Right lobe of liver (tissue), 6 donors: ENCODE measurements at regions not wholly inside any gene's neighbourhood (a gene's known extent, or its start where the extent isn't known, plus 50 kb on each side); places are given as distances from the start of the nearest gene placed in this dataset.
"Not testable (repeated sequence)": the region's sequence is repeated elsewhere in the genome, so short reads cannot be mapped to it uniquely, and the experiment has no call there.

Source experiments
- ATAC-seq, 4 donors: fragments of 200-7000 bp; cut with Tn5 transposase; one replicate each; pipeline ENCODE4 v1.9.1; 2020; ENCODE audit warnings: mild to moderate bottlenecking in 4 of 4, moderate library complexity in 4 of 4
- DNase-seq, 3 donors: peaks; one replicate each; pipeline ENCODE4 v3.0.0-alpha.2; 2020
- H3K27ac ChIP-seq, 3 donors: fragments of 200-600 bp; one replicate each; pipeline ENCODE4 v1.8.0; 2022
- H3K27me3 ChIP-seq, 2 donors: fragments of 200-600 bp; one replicate each; pipeline ENCODE4 v1.8.0; 2022
- H3K36me3 ChIP-seq, 4 donors: fragments of 200-600 bp; sonication (generic) in 1 of 4; one replicate each; pipeline versions ENCODE4 v1.5.1 to v1.8.0; 2017 to 2022; ENCODE audit warnings: control low read depth in 1 of 4
- H3K4me1 ChIP-seq, 4 donors: fragments of 200-600 bp; sonication (generic) in 1 of 4; one replicate each; pipeline versions ENCODE4 v1.5.1 to v1.8.0; 2017 to 2022; ENCODE audit warnings: control low read depth in 1 of 4
- H3K4me3 ChIP-seq, 3 donors: fragments of 200-600 bp; one replicate each; pipeline ENCODE4 v1.8.0; 2022
- H3K9me3 ChIP-seq, 4 donors: fragments of 200-600 bp; sonication (generic) in 1 of 4; one replicate each; pipeline versions ENCODE4 v1.5.1 to v1.8.0; 2017 to 2022; ENCODE audit warnings: control low read depth in 1 of 4
- POLR2A ChIP-seq: fragments of 450-650 bp; IDR thresholded peaks from one replicate; pipeline ENCODE4 v1.6.1; 2017; ENCODE audit warnings: antibody characterized with exemption, mild to moderate bottlenecking
- WGBS: methylation state at CpG from one replicate; pipeline ENCODE4 v1.1.6; 2018; ENCODE audit warnings: low coverage, low lambda C conversion rate; ENCODE audit not compliant: insufficient coverage; ENCODE audit errors: missing lambda C conversion rate; 5-methylcytosine and 5-hydroxymethylcytosine counted together
- intact Hi-C, 2 donors: fragments of 100-400 bp; cut with DNase I; formaldehyde crosslinking; loops; one replicate each; pipeline versions ENCODE4 v1.11.2 to v1.14.1; 2022
- TF ChIP-seq, protein P1 (sequence below), 4 donors: fragments of 200-600 bp in 3 of 4; fragments of 450-650 bp in 1 of 4; IDR thresholded peaks; one replicate each; pipeline versions ENCODE4 v1.5.1 to v1.8.0; 2016 to 2022; ENCODE audit warnings: antibody characterized with exemption in 4 of 4, mild to moderate bottlenecking in 2 of 4
- donor health status: DM: no; HTN: yes; CAD: no.
- donor health status: DM: no; HTN: no; CAD: no.
- donor health status: DM: no; HTN: no; CAD: no.
- donor health status: DM: no; HTN: yes; CAD: no.
- donor health status: DM: no; HTN: yes; CAD: no.

DNA sequence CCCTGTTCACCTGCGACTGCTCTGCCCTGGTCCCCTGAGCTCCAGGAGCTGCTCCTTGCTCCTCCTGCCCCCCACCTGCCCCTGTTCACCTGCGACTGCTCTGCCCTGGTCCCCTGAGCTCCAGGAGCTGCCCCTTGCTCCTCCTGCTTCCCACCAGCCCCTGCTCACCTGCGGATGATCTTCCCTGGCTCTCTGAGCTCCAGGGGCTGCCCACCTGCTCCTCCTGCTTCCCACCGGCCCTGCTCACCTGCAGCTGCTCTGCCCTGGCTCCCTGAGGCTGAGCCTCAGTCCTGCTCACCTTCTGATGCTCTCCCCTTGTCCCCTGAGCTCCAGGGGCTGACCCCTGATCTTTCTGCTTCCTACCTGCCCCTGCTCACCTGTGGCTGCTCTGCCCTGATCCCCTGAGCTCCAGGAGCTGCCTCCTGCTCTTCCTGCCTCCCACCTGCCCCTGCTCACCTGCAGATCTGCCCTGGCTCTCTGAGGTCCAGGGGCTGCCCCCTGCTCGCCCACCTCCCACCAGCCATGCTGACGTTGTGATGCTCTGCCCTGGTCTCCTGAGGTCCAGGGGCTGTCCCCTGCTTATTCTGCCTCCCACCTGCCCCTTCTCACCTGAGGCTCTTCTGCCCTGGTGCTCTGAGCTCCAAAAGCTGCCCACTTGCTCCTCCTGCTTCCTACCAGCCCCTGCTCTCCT lies 219.2 kb downstream of the TMEM121 start:
- Histone ChIP-seq H3K4me3 (no peak overlapping the region), H3K36me3 (no peaks in the 10 kb centered on the region), H3K27ac (no peak overlapping the region), H3K9me3 (no peaks in the 10 kb centered on the region), H3K27me3 (no peaks in the 10 kb centered on the region), H3K4me1 (no peaks in the 10 kb centered on the region)
- ATAC-seq (no peak), DNase-seq (peak in 2 of 3 donors; percentile 3 to 32)
- TF ChIP-seq, protein P1, sequence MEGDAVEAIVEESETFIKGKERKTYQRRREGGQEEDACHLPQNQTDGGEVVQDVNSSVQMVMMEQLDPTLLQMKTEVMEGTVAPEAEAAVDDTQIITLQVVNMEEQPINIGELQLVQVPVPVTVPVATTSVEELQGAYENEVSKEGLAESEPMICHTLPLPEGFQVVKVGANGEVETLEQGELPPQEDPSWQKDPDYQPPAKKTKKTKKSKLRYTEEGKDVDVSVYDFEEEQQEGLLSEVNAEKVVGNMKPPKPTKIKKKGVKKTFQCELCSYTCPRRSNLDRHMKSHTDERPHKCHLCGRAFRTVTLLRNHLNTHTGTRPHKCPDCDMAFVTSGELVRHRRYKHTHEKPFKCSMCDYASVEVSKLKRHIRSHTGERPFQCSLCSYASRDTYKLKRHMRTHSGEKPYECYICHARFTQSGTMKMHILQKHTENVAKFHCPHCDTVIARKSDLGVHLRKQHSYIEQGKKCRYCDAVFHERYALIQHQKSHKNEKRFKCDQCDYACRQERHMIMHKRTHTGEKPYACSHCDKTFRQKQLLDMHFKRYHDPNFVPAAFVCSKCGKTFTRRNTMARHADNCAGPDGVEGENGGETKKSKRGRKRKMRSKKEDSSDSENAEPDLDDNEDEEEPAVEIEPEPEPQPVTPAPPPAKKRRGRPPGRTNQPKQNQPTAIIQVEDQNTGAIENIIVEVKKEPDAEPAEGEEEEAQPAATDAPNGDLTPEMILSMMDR (IDR thresholded peaks at IDR 0.05) = no peak
- TF ChIP-seq POLR2A = no peak
- intact Hi-C loops = no loop called here
- WGBS = 19% methylated on average over 5 of the region's 6 CpGs

DNA sequence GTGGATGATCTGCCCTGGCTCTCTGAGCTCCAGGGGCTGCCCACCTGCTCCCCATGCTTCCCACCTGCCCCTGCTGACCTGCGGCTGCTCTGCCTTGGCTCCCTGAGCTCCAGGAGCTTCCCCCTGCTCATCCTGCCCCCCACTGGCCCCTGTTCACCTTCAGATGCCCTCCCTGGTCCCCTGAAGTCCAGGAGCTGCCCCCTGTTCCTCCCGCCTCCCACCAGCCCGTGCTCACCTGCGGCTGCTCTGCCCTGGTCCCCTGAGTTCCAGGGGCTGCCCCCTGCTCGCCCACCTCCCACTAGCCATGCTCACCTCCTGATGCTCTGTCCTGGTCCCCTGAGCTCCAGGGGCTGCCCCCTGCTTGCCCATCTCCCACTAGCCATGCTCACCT lies 219.7 kb downstream of the TMEM121 start:
- WGBS = 52% methylated on average over 5 of the region's 5 CpGs
- Histone ChIP-seq H3K36me3 (no peaks in the 10 kb centered on the region), H3K27ac (no peak overlapping the region), H3K27me3 (no peaks in the 10 kb centered on the region), H3K4me1 (no peaks in the 10 kb centered on the region), H3K4me3 (no peak overlapping the region), H3K9me3 (no peaks in the 10 kb centered on the region)
- DNase-seq = no peak
- no peak for ATAC-seq
- intact Hi-C loops = no loop called here
- TF ChIP-seq, protein P1 (IDR thresholded peaks at IDR 0.05) = no peak
- TF ChIP-seq POLR2A = no peak

GRCh38 chr14:105746800-105747502 lies 220.6 kb downstream of the TMEM121 start:
- H3K27ac ChIP-seq, H3K4me3 ChIP-seq, H3K4me1 ChIP-seq, H3K27me3 ChIP-seq, H3K36me3 ChIP-seq, intact Hi-C loops, H3K9me3 ChIP-seq: not testable (repeated sequence)
- WGBS = 62% methylated on average over 6 of the region's 16 CpGs
- ATAC-seq (peak in 1 of 4 donors; percentile 9), DNase-seq (peak in 1 of 3 donors; percentile 4)

DNA sequence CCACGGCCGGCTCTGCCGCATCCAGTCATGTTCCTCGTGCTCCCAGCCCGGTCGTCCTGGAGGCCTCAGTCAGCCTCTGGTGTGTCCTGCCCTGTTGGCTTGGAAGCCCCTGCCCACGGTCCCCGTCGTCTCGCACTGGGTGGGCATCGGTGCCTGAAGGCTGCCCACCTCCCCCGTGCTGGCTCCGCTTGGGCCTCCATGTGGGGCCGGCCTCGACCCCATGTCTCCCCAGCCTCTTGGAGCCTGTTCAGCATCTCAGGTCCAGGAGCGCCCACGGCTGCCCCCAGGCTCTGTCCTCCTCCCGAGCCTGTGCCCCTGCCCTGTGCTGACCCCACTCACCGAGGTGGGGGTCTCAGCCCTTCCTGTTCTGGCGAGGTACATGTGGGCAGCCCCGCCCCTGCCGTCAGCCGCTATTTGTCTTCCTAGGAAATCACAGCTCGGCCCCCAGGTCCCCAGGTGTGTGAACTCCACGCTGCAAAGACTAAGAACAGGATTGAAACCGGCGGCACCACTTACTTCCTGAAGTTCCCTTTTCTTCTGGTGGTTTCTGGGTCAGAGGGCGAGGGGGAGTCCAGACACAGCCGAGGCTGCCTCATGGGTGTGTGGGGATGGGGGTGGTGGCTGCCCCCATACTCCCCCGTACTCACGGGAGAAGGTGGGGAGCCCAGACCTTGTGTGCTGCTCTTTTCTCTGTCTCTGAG lies 221.3 kb downstream of the TMEM121 start:
- DNase-seq = peak in 1 of 3 donors; percentile 11
- H3K4me3 ChIP-seq, H3K27me3 ChIP-seq, H3K9me3 ChIP-seq, H3K27ac ChIP-seq, H3K36me3 ChIP-seq, H3K4me1 ChIP-seq, intact Hi-C loops: not testable (repeated sequence)
- peak in 1 of 4 donors; percentile 14 for ATAC-seq
- 66% methylated on average over 10 of the region's 31 CpGs for WGBS

GRCh38 chr14:105748204-105748578 lies 221.8 kb downstream of the TMEM121 start:
- peak in 1 of 4 donors; percentile 10 for ATAC-seq

DNA sequence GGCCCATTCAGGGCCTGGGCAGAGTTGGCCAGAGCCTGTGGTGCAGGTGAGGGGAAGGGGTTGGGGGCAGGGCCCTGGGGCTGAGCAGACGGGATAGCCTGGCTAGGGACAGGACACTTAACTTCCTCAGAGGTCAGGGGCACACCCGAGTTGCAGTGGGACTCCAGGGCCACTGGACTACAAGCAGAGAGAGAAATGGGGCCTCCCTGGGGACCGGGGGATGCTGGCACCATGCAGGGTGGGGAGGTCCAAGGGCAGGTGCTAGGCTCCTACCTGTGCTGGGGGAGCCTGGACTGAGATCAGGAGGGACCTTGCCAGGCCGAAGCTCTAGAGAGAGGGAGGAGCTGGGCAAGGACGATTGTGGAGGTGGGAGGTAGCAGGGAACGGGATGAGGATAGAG lies 222.3 kb downstream of the TMEM121 start:
- H3K4me1 ChIP-seq, H3K9me3 ChIP-seq, H3K27me3 ChIP-seq, H3K4me3 ChIP-seq, H3K27ac ChIP-seq, DNase-seq, ATAC-seq, intact Hi-C loops, H3K36me3 ChIP-seq: not testable (repeated sequence)
- WGBS = 33% methylated on average over 4 of the region's 6 CpGs

More at GRCh38 chr14:105748204-105748578, 221.8 kb downstream of the TMEM121 start:
- no peak overlapping the region for H3K27ac ChIP-seq
- H3K4me1 ChIP-seq = no peaks in the 10 kb centered on the region
- H3K36me3 ChIP-seq = no peaks in the 10 kb centered on the region
- no peaks in the 10 kb centered on the region for H3K9me3 ChIP-seq
- 42% methylated on average over 2 of the region's 5 CpGs for WGBS
- intact Hi-C loops = no loop called here
- H3K27me3 ChIP-seq = no peaks in the 10 kb centered on the region
- peak in 1 of 3 donors; percentile 15 for DNase-seq
- TF ChIP-seq POLR2A = no peak
- no peak overlapping the region for H3K4me3 ChIP-seq

DNA sequence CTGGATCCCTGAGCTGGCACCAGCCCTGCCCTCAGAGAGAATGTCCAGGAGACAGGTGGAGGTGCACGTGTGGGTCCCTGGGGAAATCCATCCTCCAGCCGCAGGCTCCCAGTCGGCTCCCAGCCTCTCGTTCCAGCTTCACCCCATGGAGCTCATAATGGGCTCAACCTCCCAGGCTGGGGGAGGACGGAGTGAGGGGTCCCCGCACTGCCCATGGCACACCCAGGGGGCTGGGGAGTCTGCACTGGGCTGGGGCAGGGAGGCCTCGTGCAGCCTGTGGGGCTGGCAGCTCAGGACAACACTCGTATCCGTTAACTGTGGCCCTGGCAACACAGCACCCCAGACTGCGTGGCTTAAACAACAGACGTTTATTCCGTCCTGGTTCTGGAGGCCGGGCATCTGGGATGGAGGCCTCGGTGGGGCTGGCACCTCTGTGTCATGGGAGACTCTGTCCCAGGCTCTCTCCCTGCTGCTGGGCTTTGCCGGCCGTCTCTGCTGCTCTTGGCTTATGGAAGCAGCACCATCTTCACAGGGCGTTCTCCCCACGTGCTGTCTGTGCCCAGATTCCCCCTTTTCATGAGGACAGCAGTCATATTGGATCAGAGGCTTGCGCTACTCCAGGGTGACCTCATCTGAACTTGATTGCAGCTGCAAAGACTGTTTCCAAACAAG lies 223.6 kb downstream of the TMEM121 start:
- H3K36me3 ChIP-seq, DNase-seq, H3K27me3 ChIP-seq, H3K4me1 ChIP-seq, H3K9me3 ChIP-seq, H3K27ac ChIP-seq, ATAC-seq, H3K4me3 ChIP-seq, intact Hi-C loops: not testable (repeated sequence)
- 17% methylated on average over 2 of the region's 19 CpGs for WGBS

DNA sequence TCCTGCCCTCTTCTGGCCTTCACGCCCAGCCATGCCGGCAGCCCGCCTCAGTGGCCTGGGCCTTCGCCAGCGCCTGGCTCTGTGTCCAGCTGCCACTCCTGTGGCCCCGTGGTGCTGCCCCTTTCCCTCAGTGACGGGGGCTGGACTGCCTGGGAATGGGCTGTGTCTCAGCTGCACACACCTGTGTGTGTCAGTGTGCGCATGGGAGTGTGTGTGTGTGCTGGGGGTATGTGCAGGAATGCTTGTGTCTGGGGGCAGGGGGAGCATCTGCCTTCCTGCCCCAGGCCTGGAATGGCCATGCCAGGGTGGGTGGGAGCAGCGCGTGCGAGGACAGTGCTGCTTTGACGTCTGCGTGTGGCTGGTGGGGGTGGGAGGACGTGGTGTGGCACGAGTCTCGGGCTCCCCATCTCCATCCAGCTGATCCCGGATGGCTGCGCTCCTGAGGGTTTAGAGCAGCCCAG lies 224.9 kb downstream of the TMEM121 start:
- H3K27ac ChIP-seq, H3K36me3 ChIP-seq, H3K9me3 ChIP-seq, H3K27me3 ChIP-seq, H3K4me3 ChIP-seq, H3K4me1 ChIP-seq, intact Hi-C loops: not testable (repeated sequence)
- peak in 1 of 4 donors; percentile 26 for ATAC-seq
- DNase-seq = peak in 2 of 3 donors; percentile 9 to 48
- 46% methylated on average over 5 of the region's 18 CpGs for WGBS

- intact Hi-C loops, H3K9me3 ChIP-seq, H3K4me3 ChIP-seq, H3K27ac ChIP-seq, H3K36me3 ChIP-seq, H3K4me1 ChIP-seq, H3K27me3 ChIP-seq, DNase-seq: not testable (repeated sequence)
- peak in 2 of 4 donors; percentile 9 to 24 for ATAC-seq
- 49% methylated on average over 2 of the region's 7 CpGs for WGBS
These were observed 226.0 kb downstream of the TMEM121 start for GRCh38 chr14:105752420-105752819.
